B cell (primary cell): ENCODE measurements at regions not wholly inside any gene's neighbourhood (a gene's known extent, or its start where the extent isn't known, plus 50 kb on each side); places are given as distances from the start of the nearest gene placed in this dataset.

Experiments
- ATAC-seq: fragments of 200-7000 bp; cut with Tn5 transposase; one replicate; pipeline ENCODE4 v1.10.0; 2021; ENCODE audit warnings: low read depth, mild to moderate bottlenecking, moderate number of reproducible peaks, moderate library complexity
- CTCF ChIA-PET: fragments of 350-600 bp; sonication (Branson Sonifier 250); formaldehyde crosslinking; loops from one replicate; lab custom pipeline; 2021; ENCODE audit warnings: antibody characterized with exemption, inconsistent platforms; lab: Charles Lee
- POLR2A ChIA-PET: fragments of 350-600 bp; sonication (Branson Sonifier 250); formaldehyde crosslinking; loops from one replicate; lab custom pipeline; 2021; ENCODE audit warnings: antibody characterized with exemption; lab: Charles Lee
- DNase-seq: peaks from one replicate; pipeline ENCODE4 v3.0.0; 2013
- H2AFZ ChIP-seq: 2 replicates; pipeline ENCODE4 v1.6.1; 2012; ENCODE audit warnings: mild to moderate bottlenecking, low read depth, low read length; ENCODE audit not compliant: insufficient read depth, poor library complexity, severe bottlenecking
- H3K27ac ChIP-seq, 2 donors: 1 replicate in 1 of 2; 2 replicates in 1 of 2; pipeline ENCODE4 v1.5.1; 2012 to 2013; ENCODE audit warnings: low read length in 2 of 2, mild to moderate bottlenecking in 2 of 2, moderate library complexity in 1 of 2
- H3K27me3 ChIP-seq, 4 experiments: fragments of 200-600 bp in 1 of 4; sonication (generic) in 1 of 4; replicated peaks in 1 of 4; 1 replicate in 2 of 4; 2 replicates in 2 of 4; pipeline versions ENCODE4 v1.6.1 to v1.7.0; 2013 to 2016; ENCODE audit warnings: low read length in 3 of 4, mild to moderate bottlenecking in 2 of 4, mixed read lengths in 1 of 4, moderate library complexity in 1 of 4; ENCODE audit not compliant: insufficient read depth in 4 of 4, control insufficient read depth in 3 of 4; ENCODE audit errors: control extremely low read depth in 1 of 4
- H3K36me3 ChIP-seq, 2 experiments: replicated peaks in 1 of 2; 1 replicate in 1 of 2; 2 replicates in 1 of 2; pipeline versions ENCODE4 v1.6.1 to v1.7.1; 2013; ENCODE audit warnings: low read length in 1 of 2; ENCODE audit not compliant: insufficient read depth in 2 of 2, control insufficient read depth in 1 of 2; ENCODE audit errors: control extremely low read depth in 1 of 2, extremely low read depth in 1 of 2
- H3K4me1 ChIP-seq, 2 donors: fragments of 200-600 bp in 1 of 2; sonication (generic) in 1 of 2; 1 replicate in 1 of 2; 2 replicates in 1 of 2; pipeline versions ENCODE4 v1.5.1 to v1.6.1; 2013 to 2017; ENCODE audit warnings: low read length in 2 of 2; ENCODE audit not compliant: control insufficient read depth in 2 of 2, insufficient read depth in 2 of 2
- H3K4me2 ChIP-seq: replicated peaks from 2 replicates; pipeline ENCODE3; 2012; ENCODE audit warnings: mild to moderate bottlenecking, low read depth, low read length; ENCODE audit not compliant: poor library complexity, severe bottlenecking
- H3K4me3 ChIP-seq, 5 experiments: fragments of 200-600 bp in 1 of 5; sonication (generic) in 1 of 5; 1 replicate in 3 of 5; 2 replicates in 2 of 5; pipeline versions ENCODE4 v1.5.1 to v1.7.0; 2011 to 2016; ENCODE audit warnings: low read length in 4 of 5, mild to moderate bottlenecking in 4 of 5, low read depth in 2 of 5, control low read depth in 1 of 5, moderate library complexity in 1 of 5; ENCODE audit not compliant: insufficient read depth in 1 of 5; ENCODE audit errors: control extremely low read depth in 1 of 5, extremely low read depth in 1 of 5
- H3K79me2 ChIP-seq: fragments of 200-600 bp; sonication (generic); one replicate; pipeline ENCODE4 v1.6.0; 2016; ENCODE audit warnings: low read length; ENCODE audit not compliant: control insufficient read depth, insufficient read depth
- H3K9ac ChIP-seq: fragments of 200-600 bp; sonication (generic); 2 replicates; pipeline ENCODE4 v1.6.1; 2017; ENCODE audit warnings: mild to moderate bottlenecking, low read length, moderate library complexity
- H3K9me3 ChIP-seq, 3 donors: one replicate each; pipeline versions ENCODE4 v1.6.1 to v1.7.1; 2013; ENCODE audit warnings: low read length in 2 of 3; ENCODE audit not compliant: control insufficient read depth in 2 of 3, insufficient read depth in 1 of 3; ENCODE audit errors: control extremely low read depth in 1 of 3
- H4K20me1 ChIP-seq: 2 replicates; pipeline ENCODE4 v1.6.0; 2012; ENCODE audit warnings: mild to moderate bottlenecking, low read length; ENCODE audit not compliant: insufficient read depth, control insufficient read depth, poor library complexity, severe bottlenecking
- H3K27ac Mint-ChIP-seq: one replicate; pipeline ENCODE4 v1.8.0; 2021; ENCODE audit warnings: mixed read lengths
- H3K27me3 Mint-ChIP-seq: one replicate; pipeline ENCODE4 v1.8.0; 2021; ENCODE audit warnings: mixed read lengths
- H3K4me1 Mint-ChIP-seq: one replicate; pipeline ENCODE4 v1.8.0; 2021; ENCODE audit warnings: mixed read lengths
- H3K4me3 Mint-ChIP-seq: one replicate; pipeline ENCODE4 v1.8.0; 2021; ENCODE audit warnings: mixed read lengths
- H3K9me3 Mint-ChIP-seq: one replicate; pipeline ENCODE4 v1.8.0; 2022; ENCODE audit warnings: mixed read lengths; ENCODE audit not compliant: insufficient read depth
- EZH2 ChIP-seq: IDR thresholded peaks from 2 replicates; pipeline ENCODE4 v1.6.1; 2012; ENCODE audit warnings: borderline replicate concordance, low read depth, mild to moderate bottlenecking, moderate library complexity, low read length; ENCODE audit not compliant: insufficient read depth, poor library complexity, severe bottlenecking
- WGBS: methylation state at CpG from one replicate; pipeline ENCODE4 v1.1.5; 2013; ENCODE audit warnings: missing lambda C conversion rate; ENCODE audit not compliant: insufficient coverage; 5-methylcytosine and 5-hydroxymethylcytosine counted together
- intact Hi-C: fragments of 100-400 bp; cut with micrococcal nuclease; formaldehyde crosslinking; loops from one replicate; pipeline ENCODE4 v1.10.0; 2022
- TF ChIP-seq, protein P1 (sequence below): fragments of 200-600 bp; IDR thresholded peaks from one replicate; pipeline ENCODE4 v1.8.0; 2022; ENCODE audit warnings: antibody characterized with exemption, mild to moderate bottlenecking

DNA sequence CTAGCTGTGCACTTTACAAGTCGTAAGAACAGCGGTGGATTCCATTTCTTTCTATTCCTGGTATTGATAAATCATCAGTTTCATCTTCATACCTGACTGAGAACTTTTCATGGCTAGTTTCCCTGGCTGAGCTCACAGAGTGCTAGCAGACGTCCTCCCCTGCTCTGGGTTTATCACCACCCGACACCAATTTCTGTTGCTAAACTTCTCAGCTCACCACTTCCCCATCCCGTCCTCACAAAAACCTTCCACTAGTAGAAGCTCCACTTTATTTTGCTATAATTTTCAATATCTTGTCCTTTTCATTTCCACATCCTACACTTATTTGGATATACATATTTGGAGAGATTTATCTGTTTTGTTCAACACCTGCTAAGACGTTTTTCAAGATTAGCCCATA lies 869.4 kb upstream of the FRG1 start:
- Mint-ChIP-seq H3K9me3 (peaks cover 6% of the 10 kb centered on the region), H3K27ac (no peak overlapping the region), H3K4me3 (no peak overlapping the region), H3K4me1 (no peaks in the 10 kb centered on the region), H3K27me3 (no peaks in the 10 kb centered on the region)
- Histone ChIP-seq H3K79me2 (no peaks in the 10 kb centered on the region), H3K36me3 (no peaks in the 10 kb centered on the region), H3K9ac (no peak overlapping the region), H2AFZ (no peak overlapping the region), H3K4me3 (no peak overlapping the region), H3K4me1 (no peaks in the 10 kb centered on the region), H3K27ac (no peak overlapping the region), H3K27me3 (no peaks in the 10 kb centered on the region), H3K9me3 (peaks cover 0 to 4% (median 1%) of the 10 kb centered on the region in 3 donors), H3K4me2 (no peak overlapping the region), H4K20me1 (no peaks in the 10 kb centered on the region)
- no peak for TF ChIP-seq EZH2
- TF ChIP-seq, protein P1, sequence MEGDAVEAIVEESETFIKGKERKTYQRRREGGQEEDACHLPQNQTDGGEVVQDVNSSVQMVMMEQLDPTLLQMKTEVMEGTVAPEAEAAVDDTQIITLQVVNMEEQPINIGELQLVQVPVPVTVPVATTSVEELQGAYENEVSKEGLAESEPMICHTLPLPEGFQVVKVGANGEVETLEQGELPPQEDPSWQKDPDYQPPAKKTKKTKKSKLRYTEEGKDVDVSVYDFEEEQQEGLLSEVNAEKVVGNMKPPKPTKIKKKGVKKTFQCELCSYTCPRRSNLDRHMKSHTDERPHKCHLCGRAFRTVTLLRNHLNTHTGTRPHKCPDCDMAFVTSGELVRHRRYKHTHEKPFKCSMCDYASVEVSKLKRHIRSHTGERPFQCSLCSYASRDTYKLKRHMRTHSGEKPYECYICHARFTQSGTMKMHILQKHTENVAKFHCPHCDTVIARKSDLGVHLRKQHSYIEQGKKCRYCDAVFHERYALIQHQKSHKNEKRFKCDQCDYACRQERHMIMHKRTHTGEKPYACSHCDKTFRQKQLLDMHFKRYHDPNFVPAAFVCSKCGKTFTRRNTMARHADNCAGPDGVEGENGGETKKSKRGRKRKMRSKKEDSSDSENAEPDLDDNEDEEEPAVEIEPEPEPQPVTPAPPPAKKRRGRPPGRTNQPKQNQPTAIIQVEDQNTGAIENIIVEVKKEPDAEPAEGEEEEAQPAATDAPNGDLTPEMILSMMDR, result no peak
- ChIA-PET CTCF (no interaction called here), POLR2A (no interaction called here)
- WGBS, result 63% methylated on average over 4 of the region's 6 CpGs
- intact Hi-C loops, result no loop called here
- DNase-seq (no peak), ATAC-seq (no peak)

DNA sequence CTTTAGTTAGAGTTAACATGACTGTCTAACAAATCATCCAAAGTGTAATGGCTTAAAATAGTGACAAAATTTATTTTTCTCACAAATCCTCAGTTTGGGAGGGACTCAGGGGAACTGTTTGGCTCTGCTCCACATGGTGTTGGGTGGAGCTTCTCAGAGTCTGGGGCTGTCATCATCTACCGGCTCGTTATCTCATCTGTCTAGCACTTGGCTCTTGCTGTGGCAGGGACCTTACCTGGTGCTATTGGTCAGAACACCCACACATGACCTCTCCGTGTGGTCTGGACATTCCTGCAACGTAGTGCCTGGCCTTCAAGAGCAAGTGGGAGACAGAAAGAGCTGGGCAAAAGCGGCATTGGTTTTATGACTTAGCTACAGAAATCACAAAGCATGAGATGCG lies 866.9 kb upstream of the FRG1 start:
- no peak for DNase-seq
- H3K4me2 ChIP-seq, result no peak overlapping the region
- intact Hi-C loops, result no loop called here

More for the DNA sequence above, 866.9 kb upstream of the FRG1 start:
- H3K4me3 ChIP-seq, result no peak overlapping the region
- H4K20me1 ChIP-seq, result no peaks in the 10 kb centered on the region
- H2AFZ ChIP-seq, result no peak overlapping the region
- H3K27me3 ChIP-seq, result no peaks in the 10 kb centered on the region
- no peak overlapping the region for H3K27ac ChIP-seq
- H3K9me3 Mint-ChIP-seq, result peaks cover 3% of the 10 kb centered on the region
- no peak overlapping the region for H3K27ac Mint-ChIP-seq
- ChIA-PET CTCF (no interaction called here), POLR2A (no interaction called here)
- ATAC-seq, result no peak
- no peaks in the 10 kb centered on the region for H3K79me2 ChIP-seq
- 80% methylated on average over 5 of the region's 6 CpGs for WGBS
- TF ChIP-seq EZH2, result no peak
- TF ChIP-seq, protein P1, result no peak
- no peaks in the 10 kb centered on the region for H3K4me1 ChIP-seq
- H3K36me3 ChIP-seq, result no peaks in the 10 kb centered on the region
- H3K9ac ChIP-seq, result no peak overlapping the region
- H3K9me3 ChIP-seq, result peaks cover 0 to 4% (median 2%) of the 10 kb centered on the region in 3 donors
- no peaks in the 10 kb centered on the region for H3K27me3 Mint-ChIP-seq
- no peak overlapping the region for H3K4me3 Mint-ChIP-seq
- no peaks in the 10 kb centered on the region for H3K4me1 Mint-ChIP-seq
